Esophagus squamous epithelium (tissue), 4 donors: ENCODE measurements at regions not wholly inside any gene's neighbourhood (a gene's known extent, or its start where the extent isn't known, plus 50 kb on each side); places are given as distances from the start of the nearest gene placed in this dataset.

ENCODE experiments used
- POLR2A ChIP-seq, 4 donors: fragments of 450-650 bp; IDR thresholded peaks; one replicate each; pipeline ENCODE4 v1.6.1; 2017; ENCODE audit warnings: antibody characterized with exemption in 4 of 4, mild to moderate bottlenecking in 4 of 4, moderate library complexity in 3 of 4
- TF ChIP-seq, protein P1 (sequence below), 6 experiments: fragments of 450-650 bp in 4 of 6; fragments of 200-600 bp in 2 of 6; sonication (generic) in 2 of 6; IDR thresholded peaks; one replicate each; pipeline ENCODE4 v1.5.1; 2016 to 2019; ENCODE audit warnings: antibody characterized with exemption in 6 of 6, mild to moderate bottlenecking in 4 of 6, moderate library complexity in 4 of 6

DNA sequence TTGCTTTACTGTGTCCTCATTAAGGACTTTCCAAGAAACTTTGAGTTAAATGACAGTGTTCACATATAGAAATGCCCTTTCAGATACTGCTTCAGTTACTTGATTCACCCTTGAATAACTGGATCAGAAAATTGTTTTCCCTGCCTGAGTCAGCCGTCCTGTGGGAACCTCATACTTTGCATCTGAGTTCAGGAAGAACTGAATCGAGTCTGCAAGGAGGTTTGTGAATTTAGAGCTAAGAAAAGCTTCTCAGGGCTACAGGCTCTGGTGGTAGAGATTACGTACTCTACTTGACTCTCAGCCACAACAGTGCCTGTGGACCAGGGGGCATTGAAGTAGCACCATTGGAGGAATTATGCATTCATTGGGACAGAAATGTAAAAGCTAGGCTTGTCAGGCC is 252.4 kb upstream of the C2CD4B start:
- TF ChIP-seq, protein P1, sequence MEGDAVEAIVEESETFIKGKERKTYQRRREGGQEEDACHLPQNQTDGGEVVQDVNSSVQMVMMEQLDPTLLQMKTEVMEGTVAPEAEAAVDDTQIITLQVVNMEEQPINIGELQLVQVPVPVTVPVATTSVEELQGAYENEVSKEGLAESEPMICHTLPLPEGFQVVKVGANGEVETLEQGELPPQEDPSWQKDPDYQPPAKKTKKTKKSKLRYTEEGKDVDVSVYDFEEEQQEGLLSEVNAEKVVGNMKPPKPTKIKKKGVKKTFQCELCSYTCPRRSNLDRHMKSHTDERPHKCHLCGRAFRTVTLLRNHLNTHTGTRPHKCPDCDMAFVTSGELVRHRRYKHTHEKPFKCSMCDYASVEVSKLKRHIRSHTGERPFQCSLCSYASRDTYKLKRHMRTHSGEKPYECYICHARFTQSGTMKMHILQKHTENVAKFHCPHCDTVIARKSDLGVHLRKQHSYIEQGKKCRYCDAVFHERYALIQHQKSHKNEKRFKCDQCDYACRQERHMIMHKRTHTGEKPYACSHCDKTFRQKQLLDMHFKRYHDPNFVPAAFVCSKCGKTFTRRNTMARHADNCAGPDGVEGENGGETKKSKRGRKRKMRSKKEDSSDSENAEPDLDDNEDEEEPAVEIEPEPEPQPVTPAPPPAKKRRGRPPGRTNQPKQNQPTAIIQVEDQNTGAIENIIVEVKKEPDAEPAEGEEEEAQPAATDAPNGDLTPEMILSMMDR (IDR thresholded peaks at IDR 0.05) = no peak
- no peak for TF ChIP-seq POLR2A (IDR thresholded peaks at IDR 0.05)
